GM18858 (cell line): ENCODE measurements at regions not wholly inside any gene's neighbourhood (a gene's known extent, or its start where the extent isn't known, plus 50 kb on each side); places are given as distances from the start of the nearest gene placed in this dataset.
"Not testable (repeated sequence)": the region's sequence is repeated elsewhere in the genome, so short reads cannot be mapped to it uniquely, and the experiment has no call there.

ENCODE experiments used
- ATAC-seq: cut with Tn5 transposase; IDR thresholded peaks from one replicate; pipeline ENCODE4 v1.9.1; 2021; ENCODE audit not compliant: unreplicated experiment

- ATAC-seq, result no peak
These were observed 58.8 kb downstream of the UQCRFS1 start for GRCh38 chr19:29154163-29154562.

GRCh38 chr19:29145756-29146155, 67.2 kb downstream of the UQCRFS1 start:
- ATAC-seq, result no peak

- ATAC-seq, result no peak
These were observed 69.8 kb downstream of the UQCRFS1 start for GRCh38 chr19:29143183-29143582.

GRCh38 chr19:29139227-29139626, 73.7 kb downstream of the UQCRFS1 start:
- no peak for ATAC-seq

GRCh38 chr19:29138206-29138605, 74.7 kb downstream of the UQCRFS1 start:
- ATAC-seq, result not testable (repeated sequence)

GRCh38 chr19:29131456-29131855, 81.5 kb downstream of the UQCRFS1 start:
- no peak for ATAC-seq

- ATAC-seq, result no peak
These were observed 83.8 kb downstream of the UQCRFS1 start for GRCh38 chr19:29129148-29129547.

GRCh38 chr19:29128203-29128602, 84.7 kb downstream of the UQCRFS1 start:
- no peak for ATAC-seq

GRCh38 chr19:29122185-29122584, 90.8 kb downstream of the UQCRFS1 start:
- ATAC-seq, result no peak

- no peak for ATAC-seq
These were observed 91.3 kb downstream of the UQCRFS1 start for GRCh38 chr19:29121684-29122083.

- no peak for ATAC-seq
These were observed 92.5 kb downstream of the UQCRFS1 start for GRCh38 chr19:29120466-29120865.

- ATAC-seq, result no peak
These were observed 93.4 kb downstream of the UQCRFS1 start for GRCh38 chr19:29119590-29119989.

- ATAC-seq, result no peak
These were observed 94.6 kb downstream of the UQCRFS1 start for GRCh38 chr19:29118389-29118788.

GRCh38 chr19:29117926-29118325, 95.0 kb downstream of the UQCRFS1 start:
- ATAC-seq, result no peak

GRCh38 chr19:29115181-29115580, 97.8 kb downstream of the UQCRFS1 start:
- no peak for ATAC-seq

GRCh38 chr19:29113838-29114237, 99.1 kb downstream of the UQCRFS1 start:
- no peak for ATAC-seq

- ATAC-seq, result no peak
These were observed 101.4 kb downstream of the UQCRFS1 start for GRCh38 chr19:29111576-29111975.

GRCh38 chr19:29107831-29108230, 105.1 kb downstream of the UQCRFS1 start:
- no peak for ATAC-seq

GRCh38 chr19:29106346-29106885, 106.5 kb downstream of the UQCRFS1 start:
- no peak for ATAC-seq

GRCh38 chr19:29105629-29106292, 107.2 kb downstream of the UQCRFS1 start:
- no peak for ATAC-seq

- ATAC-seq, result no peak
These were observed 108.2 kb downstream of the UQCRFS1 start for GRCh38 chr19:29104605-29105241.

GRCh38 chr19:29098863-29099481, 114.0 kb downstream of the UQCRFS1 start:
- ATAC-seq, result no peak
